ENCODE measurements at regions not wholly inside any gene's neighbourhood (a gene's known extent, or its start where the extent isn't known, plus 50 kb on each side); places are given as distances from the start of the nearest gene placed in this dataset.

DNA sequence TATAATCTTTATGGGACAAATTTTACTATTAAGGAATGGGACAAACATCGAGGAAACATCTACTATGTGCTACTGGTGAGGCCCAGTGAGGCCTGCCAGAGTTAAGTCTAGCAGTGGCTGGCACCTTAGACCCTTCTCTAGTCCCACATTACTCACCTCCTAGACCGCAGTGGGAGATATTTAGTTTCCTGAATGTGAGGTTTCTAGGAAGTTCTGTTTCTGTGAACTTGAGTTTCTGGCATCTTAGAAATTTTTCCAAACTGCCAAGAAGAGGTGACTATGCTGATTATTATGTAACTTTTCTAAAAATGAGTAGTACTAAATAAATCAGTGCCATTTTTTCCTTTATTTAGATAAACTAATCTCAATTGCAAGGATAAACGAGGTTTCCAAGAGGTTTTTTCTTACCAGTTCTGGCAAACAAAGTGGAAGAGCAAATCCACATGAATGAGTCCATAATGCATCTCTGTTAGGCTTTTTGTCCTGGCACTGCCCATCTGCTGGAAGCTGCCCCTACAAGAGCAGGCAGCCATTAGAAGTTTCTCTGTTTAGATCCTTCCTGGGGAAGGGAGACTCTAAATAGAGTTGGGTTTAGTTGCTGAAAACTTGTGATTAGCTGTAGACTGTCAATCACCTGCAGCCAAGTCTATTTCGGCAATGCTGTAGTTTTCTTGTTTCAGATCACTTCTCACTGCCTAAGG, 348.7 kb downstream of the MAN2A1 start:
- no peak for DNase-seq

DNA sequence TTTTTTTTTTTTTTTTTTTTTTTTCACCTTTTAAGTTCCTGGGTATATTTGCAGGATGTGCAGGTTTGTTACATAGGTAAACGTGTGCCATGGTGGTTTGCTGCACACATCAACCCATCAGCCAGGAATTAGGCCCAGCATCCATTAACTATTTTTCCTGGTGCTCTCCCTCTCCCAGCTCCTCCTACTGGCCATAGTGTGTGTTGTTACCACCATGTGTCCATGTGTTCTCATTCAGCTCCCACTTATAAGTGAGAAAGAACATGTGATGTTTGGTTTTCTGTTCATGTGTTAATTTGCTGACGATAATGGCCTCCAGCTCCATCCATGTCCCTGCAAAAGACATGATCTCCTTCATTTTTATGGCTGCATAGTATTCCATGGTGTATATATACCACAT, 350.5 kb downstream of the MAN2A1 start:
- no peak for DNase-seq

DNA sequence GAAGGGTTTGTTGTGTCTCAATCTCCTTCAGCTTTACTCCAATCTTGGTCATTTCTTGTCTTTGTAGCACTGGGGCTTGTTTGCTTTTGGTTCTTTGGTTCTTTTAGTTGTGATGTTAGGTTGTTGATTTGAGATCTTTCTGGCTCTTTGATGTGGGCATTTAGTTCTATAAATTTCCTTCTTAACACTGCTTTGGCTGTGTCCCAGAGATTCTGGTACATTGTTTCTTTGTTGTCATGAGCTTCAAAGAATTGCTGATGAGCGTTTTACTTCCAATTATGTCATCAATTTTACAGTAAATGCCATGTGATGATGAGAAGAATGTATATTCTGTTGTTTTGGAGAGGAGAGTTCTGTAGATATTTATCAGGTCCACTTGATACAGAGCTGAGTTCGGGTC, 353.3 kb downstream of the MAN2A1 start:
- no peak for DNase-seq

DNA sequence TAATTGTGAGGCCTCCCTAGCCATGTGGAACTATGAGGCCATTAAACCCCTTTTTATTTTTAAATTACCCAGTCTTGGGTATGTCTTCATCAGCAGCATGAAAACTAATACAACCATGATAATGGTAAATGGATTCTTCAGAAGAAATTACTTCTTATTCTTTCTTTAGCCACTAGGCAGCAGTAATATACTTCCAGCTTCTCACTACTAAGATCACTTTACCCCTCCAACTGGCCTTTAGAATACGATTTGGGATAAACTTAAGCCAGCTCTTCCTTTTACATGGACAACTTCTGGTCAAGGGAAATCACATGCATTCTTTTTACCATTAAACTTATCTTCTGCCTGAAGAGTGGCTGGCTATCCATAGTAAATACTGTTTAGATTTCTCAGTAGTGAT, 355.4 kb downstream of the MAN2A1 start:
- no peak for DNase-seq

DNA sequence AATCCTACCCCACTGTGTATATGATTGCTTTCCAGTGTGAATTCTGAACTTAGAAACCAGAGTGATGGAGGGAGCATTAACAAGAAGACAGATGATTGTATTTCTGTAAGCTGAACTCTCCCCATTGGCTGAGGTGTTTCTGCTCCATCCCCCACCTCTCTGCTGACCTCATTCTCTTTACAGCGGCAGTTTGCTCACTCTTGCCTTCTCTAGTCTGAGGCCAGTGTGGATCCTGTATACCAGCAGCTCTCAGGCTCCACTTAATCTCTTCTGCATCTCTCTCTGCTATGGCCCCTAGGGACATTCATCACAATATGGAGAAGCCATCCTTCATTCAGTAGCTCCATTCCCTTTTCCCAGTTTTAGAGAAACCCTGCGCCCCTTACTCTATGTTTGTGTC, 358.8 kb downstream of the MAN2A1 start:
- no peak for DNase-seq

DNA sequence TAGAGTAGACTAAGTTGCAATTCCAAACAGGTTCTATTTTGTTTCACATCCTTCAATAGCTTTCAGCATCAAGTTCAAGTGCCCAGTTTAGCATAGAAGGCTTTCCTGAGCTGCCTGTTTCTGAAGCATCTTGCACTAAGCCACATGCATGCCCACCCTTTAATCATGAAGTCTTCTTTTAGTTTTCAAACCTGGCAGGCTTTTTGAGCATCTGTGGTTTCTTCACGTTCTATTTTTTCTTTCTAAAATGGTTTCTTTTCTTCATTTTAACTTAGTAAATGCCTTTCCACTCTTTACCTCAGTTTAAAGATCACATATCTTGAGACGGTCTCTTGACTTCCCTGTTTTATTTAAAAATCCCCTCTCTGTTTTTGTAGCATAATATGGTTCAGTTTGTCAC, 360.1 kb downstream of the MAN2A1 start:
- no peak for DNase-seq

DNA sequence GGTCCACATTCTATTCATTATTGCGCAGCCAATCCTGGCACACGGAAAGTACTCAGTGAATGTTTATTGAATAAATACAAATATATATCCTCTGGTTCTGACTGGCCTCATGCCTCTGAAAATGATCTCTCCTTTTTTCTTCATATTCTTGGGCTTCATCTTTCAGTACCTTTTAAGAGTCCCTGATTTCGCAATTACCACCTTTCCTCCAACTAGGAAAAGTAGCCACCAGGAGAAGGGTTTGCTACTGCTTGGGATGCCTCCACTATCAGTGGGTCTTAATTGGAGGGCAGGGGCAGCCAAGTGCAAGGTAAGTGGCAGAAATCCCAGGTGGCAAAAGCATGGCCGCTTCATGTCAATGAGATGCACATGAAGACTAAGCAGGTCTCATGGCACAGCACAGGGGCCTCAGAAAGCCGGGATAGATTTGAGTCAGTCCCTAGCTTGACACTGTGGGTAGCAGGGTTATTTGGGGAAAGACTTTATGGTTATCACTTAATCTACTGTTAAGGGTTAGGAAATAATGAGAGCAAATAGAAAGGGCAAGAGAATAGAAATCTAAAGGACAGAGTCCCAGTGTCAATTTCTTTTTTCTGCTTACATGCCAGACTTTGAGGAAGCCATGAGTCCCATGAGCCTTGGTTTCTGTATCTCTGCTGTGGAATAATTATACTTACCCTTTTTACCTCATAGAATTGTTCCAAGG, 361.1 kb downstream of the MAN2A1 start:
- DNase-seq, result no peak

DNA sequence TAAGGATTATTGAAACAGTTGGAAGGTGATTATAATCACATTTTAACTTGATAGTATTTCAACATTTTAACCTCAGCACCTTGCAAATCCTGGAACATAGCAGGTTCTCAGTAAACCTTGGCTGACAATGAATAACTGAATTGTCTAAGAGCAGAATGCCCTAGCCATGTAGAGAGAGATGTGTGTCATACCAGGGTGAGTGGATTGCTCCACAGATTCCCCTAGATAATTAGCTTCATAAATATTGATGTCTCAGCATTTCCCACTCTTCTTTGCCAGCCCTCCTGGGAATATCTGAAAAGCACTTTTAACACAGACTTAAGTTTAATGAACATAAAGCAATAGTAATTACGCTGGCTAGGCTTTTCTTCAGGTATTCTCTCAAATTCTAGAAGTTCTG, 363.5 kb downstream of the MAN2A1 start:
- DNase-seq, result no peak

DNA sequence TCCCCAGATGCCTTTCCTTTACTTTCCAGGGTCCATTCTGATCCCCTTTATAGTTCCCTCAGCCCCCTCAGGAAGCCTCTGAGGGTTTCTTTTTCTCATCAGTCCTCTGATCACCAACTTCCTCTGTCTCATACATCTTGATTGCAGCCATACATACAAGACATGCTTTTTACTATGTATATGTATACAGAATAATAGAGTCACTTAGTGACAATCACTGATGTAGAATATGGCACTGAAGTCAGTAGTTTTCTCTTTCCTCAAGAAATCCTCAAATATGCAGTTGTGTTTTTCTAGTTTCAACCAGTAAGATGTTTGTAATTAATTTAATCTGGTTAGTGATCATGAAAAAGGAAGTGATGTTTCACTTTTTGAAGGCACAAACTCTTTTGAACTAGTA, 364.1 kb downstream of the MAN2A1 start:
- no peak for DNase-seq

DNA sequence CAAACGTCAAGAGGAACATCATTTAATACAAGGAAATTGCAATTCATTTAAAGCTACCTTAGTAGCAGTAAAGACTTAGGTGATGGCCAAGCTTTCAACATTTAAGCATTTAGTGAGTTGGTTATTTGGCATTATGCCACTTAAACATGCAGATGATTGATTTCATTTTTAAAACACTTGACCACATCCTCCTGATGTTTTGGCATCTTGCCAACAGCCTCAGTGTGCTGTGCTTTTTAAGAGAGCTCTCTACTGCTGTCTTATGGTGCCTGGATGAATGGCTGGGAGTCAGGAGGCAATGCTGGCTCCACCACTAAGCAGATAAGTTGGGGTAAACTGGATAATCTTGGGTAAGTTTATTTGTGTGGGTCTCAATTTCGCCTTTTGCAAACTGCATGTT, 364.5 kb downstream of the MAN2A1 start:
- peak; percentile 85 for DNase-seq

DNA sequence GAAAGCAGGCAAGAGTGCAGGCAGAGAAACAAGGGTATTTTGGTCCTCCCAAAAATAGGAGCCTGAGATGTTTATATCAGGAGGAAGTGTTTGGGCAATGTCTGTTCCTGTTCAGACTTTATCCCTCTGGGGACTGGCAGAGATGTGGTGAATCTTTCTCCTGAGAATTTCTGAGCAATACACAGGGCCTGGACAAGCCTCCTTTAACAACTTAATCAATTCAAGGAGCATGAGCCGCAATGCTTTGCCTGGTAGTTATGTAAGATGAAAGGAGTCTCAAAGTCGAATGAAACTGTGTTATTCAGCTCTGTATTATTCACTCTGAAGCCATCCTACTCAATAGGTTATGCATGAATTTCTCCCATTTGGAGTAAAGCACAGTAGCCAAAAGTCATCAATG, 365.6 kb downstream of the MAN2A1 start:
- DNase-seq, result peak; percentile 31

DNA sequence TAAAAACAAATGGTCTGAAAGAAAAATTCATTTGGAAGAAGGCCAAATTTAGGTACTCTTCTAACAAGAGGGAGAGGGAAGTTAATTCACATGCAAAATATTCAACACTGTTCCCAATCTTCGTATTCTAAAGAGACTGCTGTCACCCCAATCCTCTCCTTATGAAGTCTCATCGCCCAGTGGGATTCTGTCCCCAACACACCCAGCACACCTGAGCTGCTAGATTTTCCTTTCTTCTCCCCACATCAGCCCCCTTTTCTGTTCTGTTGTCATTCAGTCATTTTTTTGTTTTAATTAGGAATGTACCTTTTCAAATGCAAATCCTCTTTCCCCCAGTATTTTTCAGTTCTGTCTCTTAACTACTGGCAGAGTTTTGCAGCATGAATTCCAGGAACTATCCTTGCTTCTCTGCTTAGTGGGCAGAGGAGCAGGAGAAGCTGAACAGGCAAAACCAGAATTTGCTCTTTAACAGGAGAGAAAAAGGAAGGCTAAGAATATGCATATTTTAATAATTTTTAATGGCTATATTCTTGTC, 366.9 kb downstream of the MAN2A1 start:
- no peak for DNase-seq

DNA sequence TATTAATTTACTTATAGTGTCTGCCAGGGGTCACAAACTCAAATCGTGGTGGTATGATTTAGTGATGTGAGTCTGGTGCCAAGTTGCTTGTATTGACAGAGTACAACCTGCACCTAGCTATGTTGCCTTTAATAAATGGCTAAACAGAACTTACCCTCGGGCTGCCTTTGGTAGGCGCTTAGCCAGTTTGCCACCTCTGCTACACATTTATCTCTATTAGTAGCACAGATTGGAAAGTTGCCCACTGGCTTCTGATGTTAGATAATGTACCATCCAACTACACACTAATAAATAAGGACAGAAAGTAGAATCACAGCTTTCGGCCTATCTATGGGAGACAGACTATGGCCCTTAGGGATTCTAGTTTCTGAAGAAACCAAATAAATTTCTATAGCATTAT, 368.4 kb downstream of the MAN2A1 start:
- no peak for DNase-seq

DNA sequence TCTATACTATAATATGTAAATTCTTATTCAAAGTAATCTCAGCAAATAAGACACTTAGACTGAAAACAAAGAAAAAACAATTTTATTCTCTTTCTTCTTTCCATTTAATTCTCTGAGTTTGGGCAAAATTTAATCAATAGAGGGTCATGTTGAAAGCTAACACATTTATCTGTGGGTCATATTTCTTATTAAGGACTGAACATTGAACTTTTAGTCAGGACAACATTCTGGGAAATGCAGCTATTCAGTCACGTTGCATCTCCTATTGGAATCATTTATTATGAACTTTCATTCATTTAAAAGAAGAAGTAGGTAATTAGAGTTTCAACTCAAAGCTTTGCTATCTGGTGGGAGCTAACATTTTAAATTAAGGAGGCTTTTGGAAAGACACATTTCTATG, 372.5 kb downstream of the MAN2A1 start:
- no peak for DNase-seq

DNA sequence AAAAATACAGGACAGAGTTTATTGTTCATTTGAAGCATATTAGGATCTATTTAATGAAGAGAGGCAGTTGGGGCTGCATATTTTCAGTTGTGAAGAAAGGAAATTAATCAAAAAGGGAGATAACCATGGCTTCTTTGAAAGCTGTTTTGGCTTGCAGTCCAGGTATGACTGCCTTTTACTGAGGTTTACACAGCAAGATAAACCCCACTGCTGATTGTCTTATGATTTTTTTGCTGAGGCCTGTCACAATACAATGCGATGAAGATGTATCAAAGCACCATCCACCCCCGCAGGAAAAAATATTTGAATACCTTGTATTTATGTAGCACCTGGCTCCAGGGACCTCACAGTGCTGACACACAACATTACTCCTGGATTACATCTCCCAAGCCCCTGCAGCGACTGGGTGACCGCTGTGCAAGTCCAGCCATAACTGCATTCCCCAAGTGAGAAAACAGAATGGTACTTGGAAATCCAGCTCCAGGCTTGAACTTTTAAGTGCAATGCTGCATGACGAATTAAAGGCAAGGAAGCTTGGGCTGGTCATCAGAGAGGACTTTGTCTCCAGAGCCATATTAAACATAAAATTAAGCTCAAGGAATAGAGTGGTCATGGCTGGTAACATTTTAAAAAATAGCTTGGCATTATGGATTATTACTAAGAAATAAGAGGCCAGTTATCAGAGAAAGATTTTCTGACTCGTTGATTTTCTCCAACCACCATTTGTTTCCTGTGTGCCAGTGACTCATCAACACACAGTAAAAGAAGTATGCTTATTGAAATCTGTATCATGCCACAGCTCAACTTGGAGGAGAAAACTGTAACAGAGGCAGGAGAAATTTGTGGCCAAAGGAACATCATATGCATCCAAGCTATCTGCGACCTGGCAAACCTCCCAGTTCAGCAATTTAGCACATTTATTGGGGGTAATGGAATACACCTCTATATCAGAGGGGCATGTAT, 374.2 kb downstream of the MAN2A1 start:
- DNase-seq, result no peak

DNA sequence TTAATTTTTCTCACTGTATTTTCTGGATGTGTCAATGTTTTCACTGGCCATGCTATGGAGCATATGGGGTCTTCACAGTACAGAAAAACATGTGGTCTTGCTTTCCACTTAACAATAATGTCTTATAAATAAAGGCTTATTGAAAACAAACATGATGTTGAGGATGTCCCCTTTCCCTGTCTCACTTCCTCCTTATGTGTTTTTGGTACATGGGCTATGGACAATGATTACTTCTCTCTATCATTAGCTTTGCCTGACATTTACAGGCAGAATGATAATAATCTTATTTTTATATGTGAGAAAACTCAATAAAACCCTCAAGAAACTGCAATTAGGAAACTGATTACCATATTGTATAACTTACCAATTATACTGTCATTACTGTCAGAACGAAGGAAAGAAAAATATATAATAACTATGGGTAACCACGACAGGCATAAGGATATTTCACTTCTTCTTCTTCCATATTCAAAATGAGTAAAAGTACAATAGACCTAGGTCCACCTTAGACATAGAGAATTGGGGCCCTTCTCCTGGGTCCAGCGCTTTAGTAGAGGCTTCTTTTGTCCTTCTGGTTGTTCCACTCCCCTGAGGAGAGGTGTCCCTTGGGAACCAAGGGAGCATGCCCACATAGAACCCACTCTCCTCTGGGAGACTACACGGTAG, 375.0 kb downstream of the MAN2A1 start:
- DNase-seq, result peak; percentile 9

DNA sequence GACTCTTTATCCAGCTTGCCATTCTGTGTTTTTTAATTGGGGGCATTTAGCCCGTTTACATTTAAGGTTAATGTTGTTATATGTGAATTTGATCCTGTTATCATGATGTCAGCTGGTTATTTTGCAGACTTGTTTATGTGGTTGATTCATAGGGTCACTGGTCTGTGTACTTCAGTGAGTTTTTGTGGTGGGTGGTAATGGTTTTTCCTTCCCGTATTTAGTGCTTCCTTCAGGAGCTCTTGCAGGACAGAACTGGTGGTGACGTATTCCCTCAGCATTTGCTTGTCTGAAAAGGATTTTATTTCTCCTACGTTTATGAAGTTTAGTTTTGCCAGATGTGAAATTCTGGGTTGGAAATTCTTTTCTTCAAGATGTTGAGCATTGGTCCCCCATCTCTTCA, 381.1 kb downstream of the MAN2A1 start:
- no peak for DNase-seq

DNA sequence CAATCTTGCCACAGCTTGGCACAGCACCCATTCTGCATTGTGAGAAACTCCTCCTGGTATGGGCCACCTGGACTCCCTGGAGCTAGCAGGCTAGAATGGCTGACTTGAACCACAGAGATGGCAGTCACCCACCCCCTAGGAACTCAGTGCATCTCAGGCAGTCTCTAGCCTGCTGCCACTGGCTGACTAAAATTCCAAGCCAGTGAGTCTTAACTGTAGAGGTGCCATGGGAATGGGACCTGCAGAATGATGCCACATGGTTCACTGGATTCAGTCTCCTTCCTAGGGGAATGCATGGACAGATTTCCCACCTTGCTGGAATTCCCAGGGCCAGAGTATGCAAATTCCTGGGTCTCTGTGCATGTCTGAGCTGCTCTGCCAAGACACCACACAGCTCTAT, 382.9 kb downstream of the MAN2A1 start:
- DNase-seq, result no peak

DNA sequence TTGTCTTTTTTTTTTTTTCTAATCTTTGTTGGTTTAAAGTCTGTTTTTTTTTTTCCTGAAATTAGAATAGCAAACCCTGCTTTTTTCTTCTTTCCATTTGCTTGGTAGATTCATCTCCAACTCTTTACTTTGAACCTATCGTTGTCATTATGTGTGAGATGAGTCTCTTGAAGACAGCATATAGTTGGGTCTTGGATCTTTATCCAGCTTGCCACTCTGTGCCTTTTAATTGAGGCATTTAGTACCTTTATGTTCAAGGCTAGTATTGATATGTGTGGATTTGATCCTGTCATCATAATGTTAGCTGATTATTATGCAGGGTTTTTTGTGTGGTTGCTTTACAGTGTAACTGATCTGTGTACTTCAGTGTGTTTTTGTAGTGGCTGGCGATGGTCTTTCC, 383.8 kb downstream of the MAN2A1 start:
- no peak for DNase-seq

DNA sequence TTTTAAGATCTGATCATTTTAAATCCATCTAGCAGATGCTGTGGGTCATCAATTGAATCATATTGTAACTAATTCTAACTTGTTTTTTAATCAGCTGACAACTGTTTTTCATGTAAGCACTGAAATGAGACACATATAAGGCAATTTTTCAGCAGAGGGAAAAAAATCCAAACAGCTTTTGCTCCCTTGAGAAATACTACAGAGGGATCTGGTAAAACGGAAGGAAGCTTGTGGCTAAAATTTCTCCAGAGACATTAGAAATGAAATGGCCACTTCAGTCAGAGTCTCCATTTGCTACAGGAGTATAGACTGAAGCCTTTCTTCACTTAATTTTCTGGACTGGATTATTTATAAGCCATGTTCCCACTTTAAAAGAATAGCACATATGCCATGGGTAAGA, 385.9 kb downstream of the MAN2A1 start:
- DNase-seq, result no peak

DNA sequence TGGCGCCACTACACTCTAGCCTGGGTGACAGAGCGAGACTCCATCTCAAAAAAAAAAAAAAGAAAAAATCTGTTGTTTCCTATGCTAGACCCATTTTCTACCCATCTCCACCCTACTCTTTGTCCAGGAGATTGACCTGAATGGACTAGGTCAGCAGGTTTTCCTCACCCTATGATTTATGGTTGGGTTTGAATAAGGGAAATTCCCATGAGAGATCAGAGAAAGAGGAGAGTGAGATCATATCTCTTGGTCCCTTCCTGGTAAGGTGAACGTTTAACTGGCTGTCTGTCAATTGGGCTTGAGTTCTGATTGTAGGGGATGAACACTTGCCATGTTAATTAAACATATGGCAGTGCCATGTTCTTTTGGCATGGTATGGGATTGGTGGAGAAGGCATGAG, 387.4 kb downstream of the MAN2A1 start:
- DNase-seq, result no peak

DNA sequence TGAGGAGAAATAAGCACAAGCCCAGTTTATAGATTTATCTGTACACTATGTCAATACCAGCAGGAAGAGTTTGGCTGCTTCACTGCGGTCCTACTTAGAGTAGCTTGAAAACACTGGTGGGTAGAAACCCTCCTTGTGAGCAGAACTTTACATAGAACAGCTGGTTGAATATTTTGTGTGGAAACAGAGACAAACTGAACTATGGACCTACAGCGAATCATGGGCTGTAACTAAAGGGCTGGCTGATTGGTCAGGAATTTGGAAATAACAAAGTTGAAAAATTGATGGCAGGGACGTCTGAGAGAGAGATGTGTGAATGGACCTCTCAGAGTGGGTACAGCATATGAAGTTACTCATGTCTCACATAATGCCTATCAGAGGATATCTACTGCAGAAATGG, 392.5 kb downstream of the MAN2A1 start:
- DNase-seq, result no peak

DNA sequence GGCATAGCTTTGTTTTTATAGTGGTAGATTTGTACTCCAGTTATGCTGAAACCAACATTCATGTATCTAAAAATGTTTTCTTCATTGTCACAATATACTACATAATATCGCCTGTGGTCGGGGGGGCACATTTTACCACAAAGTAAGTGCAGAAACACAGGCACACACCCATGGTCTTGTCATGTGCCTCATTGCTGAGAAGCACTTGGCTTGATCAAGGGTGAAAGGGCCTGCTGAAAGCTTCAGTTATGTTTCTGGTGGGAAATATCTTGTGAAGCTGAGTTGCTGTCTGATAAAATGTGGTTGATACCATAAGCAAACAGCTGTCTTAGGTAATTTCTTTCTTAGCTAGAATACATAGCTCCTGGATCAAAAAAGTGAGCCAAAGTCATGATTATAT, 393.1 kb downstream of the MAN2A1 start:
- DNase-seq, result no peak

All from MV-4-11 (cell line).